B cell (primary cell): ENCODE measurements at regions not wholly inside any gene's neighbourhood (a gene's known extent, or its start where the extent isn't known, plus 50 kb on each side); places are given as distances from the start of the nearest gene placed in this dataset.

ENCODE experiments used
- ATAC-seq: fragments of 200-7000 bp; cut with Tn5 transposase; one replicate; pipeline ENCODE4 v1.10.0; 2021; ENCODE audit warnings: low read depth, mild to moderate bottlenecking, moderate number of reproducible peaks, moderate library complexity
- CTCF ChIA-PET: fragments of 350-600 bp; sonication (Branson Sonifier 250); formaldehyde crosslinking; loops from one replicate; lab custom pipeline; 2021; ENCODE audit warnings: antibody characterized with exemption, inconsistent platforms; lab: Charles Lee
- POLR2A ChIA-PET: fragments of 350-600 bp; sonication (Branson Sonifier 250); formaldehyde crosslinking; loops from one replicate; lab custom pipeline; 2021; ENCODE audit warnings: antibody characterized with exemption; lab: Charles Lee
- DNase-seq: peaks from one replicate; pipeline ENCODE4 v3.0.0; 2013
- H2AFZ ChIP-seq: 2 replicates; pipeline ENCODE4 v1.6.1; 2012; ENCODE audit warnings: mild to moderate bottlenecking, low read depth, low read length; ENCODE audit not compliant: insufficient read depth, poor library complexity, severe bottlenecking
- H3K27ac ChIP-seq, 2 donors: 1 replicate in 1 of 2; 2 replicates in 1 of 2; pipeline ENCODE4 v1.5.1; 2012 to 2013; ENCODE audit warnings: low read length in 2 of 2, mild to moderate bottlenecking in 2 of 2, moderate library complexity in 1 of 2
- H3K27me3 ChIP-seq, 4 experiments: fragments of 200-600 bp in 1 of 4; sonication (generic) in 1 of 4; replicated peaks in 1 of 4; 1 replicate in 2 of 4; 2 replicates in 2 of 4; pipeline versions ENCODE4 v1.6.1 to v1.7.0; 2013 to 2016; ENCODE audit warnings: low read length in 3 of 4, mild to moderate bottlenecking in 2 of 4, mixed read lengths in 1 of 4, moderate library complexity in 1 of 4; ENCODE audit not compliant: insufficient read depth in 4 of 4, control insufficient read depth in 3 of 4; ENCODE audit errors: control extremely low read depth in 1 of 4
- H3K36me3 ChIP-seq, 2 experiments: replicated peaks in 1 of 2; 1 replicate in 1 of 2; 2 replicates in 1 of 2; pipeline versions ENCODE4 v1.6.1 to v1.7.1; 2013; ENCODE audit warnings: low read length in 1 of 2; ENCODE audit not compliant: insufficient read depth in 2 of 2, control insufficient read depth in 1 of 2; ENCODE audit errors: control extremely low read depth in 1 of 2, extremely low read depth in 1 of 2
- H3K4me1 ChIP-seq, 2 donors: fragments of 200-600 bp in 1 of 2; sonication (generic) in 1 of 2; 1 replicate in 1 of 2; 2 replicates in 1 of 2; pipeline versions ENCODE4 v1.5.1 to v1.6.1; 2013 to 2017; ENCODE audit warnings: low read length in 2 of 2; ENCODE audit not compliant: control insufficient read depth in 2 of 2, insufficient read depth in 2 of 2
- H3K4me2 ChIP-seq: replicated peaks from 2 replicates; pipeline ENCODE3; 2012; ENCODE audit warnings: mild to moderate bottlenecking, low read depth, low read length; ENCODE audit not compliant: poor library complexity, severe bottlenecking
- H3K4me3 ChIP-seq, 5 experiments: fragments of 200-600 bp in 1 of 5; sonication (generic) in 1 of 5; 1 replicate in 3 of 5; 2 replicates in 2 of 5; pipeline versions ENCODE4 v1.5.1 to v1.7.0; 2011 to 2016; ENCODE audit warnings: low read length in 4 of 5, mild to moderate bottlenecking in 4 of 5, low read depth in 2 of 5, control low read depth in 1 of 5, moderate library complexity in 1 of 5; ENCODE audit not compliant: insufficient read depth in 1 of 5; ENCODE audit errors: control extremely low read depth in 1 of 5, extremely low read depth in 1 of 5
- H3K79me2 ChIP-seq: fragments of 200-600 bp; sonication (generic); one replicate; pipeline ENCODE4 v1.6.0; 2016; ENCODE audit warnings: low read length; ENCODE audit not compliant: control insufficient read depth, insufficient read depth
- H3K9ac ChIP-seq: fragments of 200-600 bp; sonication (generic); 2 replicates; pipeline ENCODE4 v1.6.1; 2017; ENCODE audit warnings: mild to moderate bottlenecking, low read length, moderate library complexity
- H3K9me3 ChIP-seq, 3 donors: one replicate each; pipeline versions ENCODE4 v1.6.1 to v1.7.1; 2013; ENCODE audit warnings: low read length in 2 of 3; ENCODE audit not compliant: control insufficient read depth in 2 of 3, insufficient read depth in 1 of 3; ENCODE audit errors: control extremely low read depth in 1 of 3
- H4K20me1 ChIP-seq: 2 replicates; pipeline ENCODE4 v1.6.0; 2012; ENCODE audit warnings: mild to moderate bottlenecking, low read length; ENCODE audit not compliant: insufficient read depth, control insufficient read depth, poor library complexity, severe bottlenecking
- H3K27ac Mint-ChIP-seq: one replicate; pipeline ENCODE4 v1.8.0; 2021; ENCODE audit warnings: mixed read lengths
- H3K27me3 Mint-ChIP-seq: one replicate; pipeline ENCODE4 v1.8.0; 2021; ENCODE audit warnings: mixed read lengths
- H3K4me1 Mint-ChIP-seq: one replicate; pipeline ENCODE4 v1.8.0; 2021; ENCODE audit warnings: mixed read lengths
- H3K4me3 Mint-ChIP-seq: one replicate; pipeline ENCODE4 v1.8.0; 2021; ENCODE audit warnings: mixed read lengths
- H3K9me3 Mint-ChIP-seq: one replicate; pipeline ENCODE4 v1.8.0; 2022; ENCODE audit warnings: mixed read lengths; ENCODE audit not compliant: insufficient read depth
- CTCF ChIP-seq: fragments of 200-600 bp; IDR thresholded peaks from one replicate; pipeline ENCODE4 v1.8.0; 2022; ENCODE audit warnings: antibody characterized with exemption, mild to moderate bottlenecking
- EZH2 ChIP-seq: IDR thresholded peaks from 2 replicates; pipeline ENCODE4 v1.6.1; 2012; ENCODE audit warnings: borderline replicate concordance, low read depth, mild to moderate bottlenecking, moderate library complexity, low read length; ENCODE audit not compliant: insufficient read depth, poor library complexity, severe bottlenecking
- WGBS: methylation state at CpG from one replicate; pipeline ENCODE4 v1.1.5; 2013; ENCODE audit warnings: missing lambda C conversion rate; ENCODE audit not compliant: insufficient coverage; 5-methylcytosine and 5-hydroxymethylcytosine counted together
- intact Hi-C: fragments of 100-400 bp; cut with micrococcal nuclease; formaldehyde crosslinking; loops from one replicate; pipeline ENCODE4 v1.10.0; 2022

- no peak for TF ChIP-seq CTCF
- no peak for TF ChIP-seq EZH2
- H3K4me1 Mint-ChIP-seq = no peaks in the 10 kb centered on the region
- Histone ChIP-seq H2AFZ (no peak overlapping the region), H3K4me3 (no peak overlapping the region), H3K27me3 (peaks cover 0 to 6% (median 0%) of the 10 kb centered on the region in 4 experiments), H3K9me3 (peaks cover 3 to 11% (median 8%) of the 10 kb centered on the region in 3 donors), H3K79me2 (no peaks in the 10 kb centered on the region), H3K27ac (no peak overlapping the region), H3K4me1 (no peaks in the 10 kb centered on the region), H4K20me1 (no peaks in the 10 kb centered on the region), H3K4me2 (no peak overlapping the region), H3K9ac (no peak overlapping the region), H3K36me3 (no peaks in the 10 kb centered on the region)
- no peak overlapping the region for H3K27ac Mint-ChIP-seq
- ChIA-PET POLR2A (no interaction called here), CTCF (no interaction called here)
- WGBS = no CpG with 5 or more reads among the region's 2 CpGs
- intact Hi-C loops = no loop called here
- ATAC-seq = no peak
- H3K9me3 Mint-ChIP-seq = peaks cover 7% of the 10 kb centered on the region
- DNase-seq = no peak
- H3K27me3 Mint-ChIP-seq = peaks cover 13% of the 10 kb centered on the region
- no peak overlapping the region for H3K4me3 Mint-ChIP-seq
These were observed 191.1 kb downstream of the EFNB2 start for GRCh38 chr13:106344342-106344741.

GRCh38 chr13:106343836-106344235, 191.6 kb downstream of the EFNB2 start:
- POLR2A ChIA-PET = no interaction called here
- Histone ChIP-seq H3K9me3 (peaks cover 3 to 8% (median 7%) of the 10 kb centered on the region in 3 donors), H3K27ac (no peak overlapping the region), H3K27me3 (peaks cover 0 to 2% (median 0%) of the 10 kb centered on the region in 4 experiments), H3K4me1 (no peaks in the 10 kb centered on the region), H4K20me1 (no peaks in the 10 kb centered on the region), H3K36me3 (no peaks in the 10 kb centered on the region), H3K9ac (no peak overlapping the region), H3K4me2 (no peak overlapping the region), H2AFZ (no peak overlapping the region), H3K4me3 (no peak overlapping the region), H3K79me2 (no peaks in the 10 kb centered on the region)
- Mint-ChIP-seq H3K4me3 (no peak overlapping the region), H3K4me1 (no peaks in the 10 kb centered on the region), H3K27ac (no peak overlapping the region), H3K27me3 (peaks cover 10% of the 10 kb centered on the region), H3K9me3 (peaks cover 7% of the 10 kb centered on the region)
- CTCF ChIA-PET = no interaction called here
- no peak for DNase-seq
- no CpG with 5 or more reads among the region's 3 CpGs for WGBS
- intact Hi-C loops = no loop called here
- no peak for ATAC-seq
- no peak for TF ChIP-seq CTCF
- no peak for TF ChIP-seq EZH2
